ENCODE measurements at regions not wholly inside any gene's neighbourhood (a gene's known extent, or its start where the extent isn't known, plus 50 kb on each side); places are given as distances from the start of the nearest gene placed in this dataset.

GRCh38 chr5:136526791-136527190 is 161.4 kb upstream of the TRPC7 start:
- no peak for DNase-seq

- DNase-seq = no peak
Measured at GRCh38 chr5:136526021-136526420, 160.7 kb upstream of the TRPC7 start.

GRCh38 chr5:136525597-136525996 is 160.3 kb upstream of the TRPC7 start:
- DNase-seq = no peak

GRCh38 chr5:136522217-136522956 is 157.0 kb upstream of the TRPC7 start:
- DNase-seq = no peak

GRCh38 chr5:136521696-136522095 is 156.4 kb upstream of the TRPC7 start:
- no peak for DNase-seq

- no peak for DNase-seq
Measured at GRCh38 chr5:136518814-136519213, 153.5 kb upstream of the TRPC7 start.

GRCh38 chr5:136518174-136518573 is 152.8 kb upstream of the TRPC7 start:
- no peak for DNase-seq

GRCh38 chr5:136517755-136518154 is 152.4 kb upstream of the TRPC7 start:
- no peak for DNase-seq

GRCh38 chr5:136516637-136517036 is 151.3 kb upstream of the TRPC7 start:
- DNase-seq = no peak

GRCh38 chr5:136513430-136513829 is 148.1 kb upstream of the TRPC7 start:
- DNase-seq = no peak

GRCh38 chr5:136511046-136511445 is 145.7 kb upstream of the TRPC7 start:
- no peak for DNase-seq

GRCh38 chr5:136510481-136510880 is 145.1 kb upstream of the TRPC7 start:
- no peak for DNase-seq

- no peak for DNase-seq
Measured at GRCh38 chr5:136506131-136506530, 140.8 kb upstream of the TRPC7 start.

- no peak for DNase-seq
Measured at GRCh38 chr5:136501133-136501532, 135.8 kb upstream of the TRPC7 start.

GRCh38 chr5:136492587-136492986 is 127.2 kb upstream of the TRPC7 start:
- DNase-seq = no peak

- no peak for DNase-seq
Measured at GRCh38 chr5:136491806-136492205, 126.5 kb upstream of the TRPC7 start.

GRCh38 chr5:136484808-136485325 is 119.5 kb upstream of the TRPC7 start:
- no peak for DNase-seq

GRCh38 chr5:136482206-136482605 is 116.9 kb upstream of the TRPC7 start:
- DNase-seq = no peak

GRCh38 chr5:136474466-136474865 is 109.1 kb upstream of the TRPC7 start:
- DNase-seq = no peak

- DNase-seq = no peak
Measured at GRCh38 chr5:136467632-136468031, 102.3 kb upstream of the TRPC7 start.

- no peak for DNase-seq
Measured at GRCh38 chr5:136466041-136466415, 100.7 kb upstream of the TRPC7 start.

GRCh38 chr5:136458481-136458880 is 93.1 kb upstream of the TRPC7 start:
- no peak for DNase-seq

- no peak for DNase-seq
Measured at GRCh38 chr5:136457390-136458013, 92.2 kb upstream of the TRPC7 start.

GRCh38 chr5:136455409-136455808 is 90.1 kb upstream of the TRPC7 start:
- DNase-seq = no peak
